ENCODE measurements at regions not wholly inside any gene's neighbourhood (a gene's known extent, or its start where the extent isn't known, plus 50 kb on each side); places are given as distances from the start of the nearest gene placed in this dataset.

DNA sequence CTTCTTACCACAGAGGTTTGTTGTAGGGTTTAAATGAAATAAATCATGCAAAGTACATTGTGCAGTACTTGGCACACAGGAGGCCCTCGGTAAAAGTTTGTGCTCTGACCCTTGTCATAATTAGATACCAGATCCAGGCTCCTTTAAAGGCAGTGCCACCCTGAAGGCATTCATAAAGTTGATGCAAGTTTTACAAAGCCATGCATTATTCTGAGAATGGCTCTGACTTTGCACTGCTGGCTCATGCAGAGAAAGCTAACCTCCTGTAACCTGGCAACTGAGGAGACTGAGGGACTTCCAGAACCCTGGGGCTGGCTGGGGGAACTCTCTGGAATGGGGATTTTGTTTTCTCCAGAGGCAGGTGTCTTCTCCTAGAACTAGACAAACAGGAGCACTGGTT lies 570.9 kb downstream of the CCSER2 start:
- no peak for DNase-seq (ENCODE audit: low read depth)
- H3K4me3 ChIP-seq (ENCODE audit: low read depth, low read length), result no peak overlapping the region

GRCh38 chr10:84900141-84900540 lies 571.8 kb downstream of the CCSER2 start:
- DNase-seq (ENCODE audit: low read depth), result no peak
- no peak overlapping the region for H3K4me3 ChIP-seq (ENCODE audit: low read depth, low read length)

- no peak for DNase-seq (ENCODE audit: low read depth)
- no peak overlapping the region for H3K4me3 ChIP-seq (ENCODE audit: low read depth, low read length)
These were observed 573.5 kb downstream of the CCSER2 start for GRCh38 chr10:84901885-84902284.

GRCh38 chr10:84902553-84902952 lies 574.2 kb downstream of the CCSER2 start:
- no peak overlapping the region for H3K4me3 ChIP-seq (ENCODE audit: low read depth, low read length)
- no peak for DNase-seq (ENCODE audit: low read depth)

- no peak for DNase-seq (ENCODE audit: low read depth)
- H3K4me3 ChIP-seq (ENCODE audit: low read depth, low read length), result no peak overlapping the region
These were observed 574.9 kb downstream of the CCSER2 start for GRCh38 chr10:84903320-84903719.

GRCh38 chr10:84907461-84908009 lies 579.1 kb downstream of the CCSER2 start:
- no peak overlapping the region for H3K4me3 ChIP-seq (ENCODE audit: low read depth, low read length)
- no peak for DNase-seq (ENCODE audit: low read depth)

GRCh38 chr10:84908491-84908890 lies 580.1 kb downstream of the CCSER2 start:
- no peak overlapping the region for H3K4me3 ChIP-seq (ENCODE audit: low read depth, low read length)
- DNase-seq (ENCODE audit: low read depth), result no peak

- H3K4me3 ChIP-seq (ENCODE audit: low read depth, low read length), result no peak overlapping the region
These were observed 593.3 kb downstream of the CCSER2 start for GRCh38 chr10:84921701-84922100.

DNA sequence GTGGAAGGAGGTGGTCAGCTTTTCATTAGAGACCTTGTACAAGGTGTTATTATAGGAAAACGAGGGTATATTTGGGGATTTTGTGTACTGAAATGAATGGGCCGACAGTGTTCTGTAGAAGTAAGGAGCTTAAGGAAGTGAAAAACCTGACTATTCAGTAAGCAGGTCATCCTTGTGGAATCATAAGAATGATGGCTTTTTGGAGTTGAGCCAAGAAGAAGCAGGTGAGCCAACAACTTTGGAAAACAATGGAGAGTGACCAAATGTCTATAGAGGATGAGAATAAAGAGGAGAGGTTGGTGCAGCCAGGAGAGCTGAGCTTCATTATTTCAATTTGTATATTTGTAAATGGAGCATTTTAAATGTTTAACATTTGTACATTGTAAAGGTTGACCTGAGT lies 595.7 kb downstream of the CCSER2 start:
- DNase-seq (ENCODE audit: low read depth), result no peak
- no peak overlapping the region for H3K4me3 ChIP-seq (ENCODE audit: low read depth, low read length)

More at GRCh38 chr10:84921701-84922100, 593.3 kb downstream of the CCSER2 start:
- no peak for DNase-seq (ENCODE audit: low read depth)

DNA sequence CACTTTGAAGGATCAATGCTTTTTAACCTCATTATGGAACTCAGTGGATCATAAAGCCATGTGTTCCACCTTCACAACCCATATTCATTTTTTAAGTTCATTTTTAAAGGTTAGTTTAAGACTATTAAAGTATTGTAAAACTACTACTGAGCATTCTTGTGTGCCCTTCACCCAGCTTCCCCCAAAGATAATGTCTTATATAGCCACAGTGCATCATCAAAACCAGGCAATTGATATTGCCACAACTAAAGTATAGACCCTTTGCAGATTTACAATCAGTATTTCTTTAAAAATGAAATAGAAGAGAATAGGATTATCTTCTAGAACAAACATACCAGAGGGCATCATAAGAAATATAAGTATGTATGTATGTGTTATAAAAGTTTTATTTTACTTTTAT lies 597.1 kb downstream of the CCSER2 start:
- no peak for DNase-seq (ENCODE audit: low read depth)
- no peak overlapping the region for H3K4me3 ChIP-seq (ENCODE audit: low read depth, low read length)

DNA sequence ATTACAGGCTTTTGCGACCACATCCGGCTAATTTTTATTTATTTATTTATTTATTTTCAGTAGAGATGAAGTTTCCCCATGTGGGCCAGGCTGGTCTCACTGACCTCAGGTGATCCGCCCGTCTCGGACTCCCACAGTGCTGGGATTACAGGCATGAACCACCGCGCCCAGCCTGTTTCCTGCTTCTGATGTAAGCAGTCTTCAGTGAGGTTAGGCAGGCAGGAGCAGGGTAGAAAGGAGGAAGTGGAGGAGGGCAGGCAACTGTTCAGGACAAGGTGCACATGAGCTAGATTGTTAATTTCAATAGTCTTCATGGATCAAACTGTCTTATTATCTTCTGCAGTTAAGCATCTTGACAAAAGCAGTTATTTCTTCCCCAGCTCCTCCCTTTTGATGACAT lies 605.0 kb downstream of the CCSER2 start:
- H3K4me3 ChIP-seq (ENCODE audit: low read depth, low read length), result no peak overlapping the region
- no peak for DNase-seq (ENCODE audit: low read depth)

- no peak overlapping the region for H3K4me3 ChIP-seq (ENCODE audit: low read depth, low read length)
- no peak for DNase-seq (ENCODE audit: low read depth)
These were observed 607.4 kb downstream of the CCSER2 start for GRCh38 chr10:84935772-84936171.

GRCh38 chr10:84938117-84938905 lies 609.9 kb downstream of the CCSER2 start:
- H3K4me3 ChIP-seq (ENCODE audit: low read depth, low read length), result no peak overlapping the region
- no peak for DNase-seq (ENCODE audit: low read depth)

DNA sequence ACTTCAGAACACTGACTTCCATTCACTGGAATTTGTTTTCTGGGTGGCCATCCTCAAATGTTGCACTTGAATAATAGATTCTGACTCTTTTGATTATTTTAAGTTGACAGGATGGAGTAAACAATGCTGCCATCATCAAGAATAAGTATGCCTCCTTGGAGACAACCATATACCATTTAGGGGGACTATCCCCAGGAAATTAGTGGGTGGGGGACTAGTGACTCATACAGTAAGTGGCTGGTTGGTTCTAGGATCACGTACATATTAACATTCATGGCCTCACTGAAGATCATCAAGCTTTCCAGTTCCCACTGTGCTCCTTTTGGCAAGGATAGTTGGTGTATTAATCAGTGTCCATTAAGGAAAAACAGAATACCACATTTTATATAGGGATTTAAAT lies 615.2 kb downstream of the CCSER2 start:
- H3K4me3 ChIP-seq (ENCODE audit: low read depth, low read length), result no peak overlapping the region
- no peak for DNase-seq (ENCODE audit: low read depth)

- H3K4me3 ChIP-seq (ENCODE audit: low read depth, low read length), result no peak overlapping the region
- DNase-seq (ENCODE audit: low read depth), result no peak
These were observed 615.8 kb downstream of the CCSER2 start for GRCh38 chr10:84944187-84944586.

GRCh38 chr10:84945791-84946190 lies 617.4 kb downstream of the CCSER2 start:
- no peak overlapping the region for H3K4me3 ChIP-seq (ENCODE audit: low read depth, low read length)
- no peak for DNase-seq (ENCODE audit: low read depth)

DNA sequence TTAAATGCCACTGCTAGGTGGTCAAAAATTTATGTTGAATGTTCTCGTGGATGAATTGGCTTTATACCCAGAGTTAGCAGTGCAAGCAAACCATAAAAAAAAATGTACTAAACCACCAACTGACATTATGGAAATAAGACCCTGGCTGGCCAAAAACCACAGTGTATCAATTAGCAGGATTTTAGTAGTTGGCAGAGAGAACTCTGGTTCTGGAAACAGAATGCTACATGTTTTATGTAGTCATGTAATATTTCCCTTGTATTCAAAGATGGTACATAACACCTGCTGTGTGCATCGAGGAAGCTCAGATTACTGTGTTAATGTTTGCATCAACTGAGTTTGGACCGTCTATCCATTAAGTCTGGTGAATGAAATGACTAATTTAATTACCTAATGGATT lies 618.5 kb downstream of the CCSER2 start:
- DNase-seq (ENCODE audit: low read depth), result no peak
- H3K4me3 ChIP-seq (ENCODE audit: low read depth, low read length), result no peak overlapping the region

GRCh38 chr10:84948644-84949043 lies 620.3 kb downstream of the CCSER2 start:
- no peak overlapping the region for H3K4me3 ChIP-seq (ENCODE audit: low read depth, low read length)
- no peak for DNase-seq (ENCODE audit: low read depth)

DNA sequence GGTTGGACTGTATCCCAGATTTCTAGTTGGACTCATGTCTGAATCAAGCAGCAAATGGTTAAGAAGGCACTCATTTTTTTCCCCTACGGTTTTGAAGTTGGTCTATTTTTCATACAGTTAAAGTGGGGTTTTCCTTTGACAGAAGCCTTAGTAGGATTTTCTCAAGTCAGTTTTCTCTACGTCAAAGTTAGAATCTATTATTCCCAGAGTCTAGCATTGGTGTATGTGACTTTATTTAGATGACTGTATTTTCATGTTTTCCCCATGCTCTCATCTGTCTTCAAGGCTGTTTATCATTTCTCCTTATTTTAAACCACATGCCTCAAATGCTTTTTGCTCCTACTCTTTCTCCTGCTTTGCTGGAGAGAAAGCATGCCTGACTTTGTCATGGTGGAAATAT lies 623.2 kb downstream of the CCSER2 start:
- no peak for DNase-seq (ENCODE audit: low read depth)
- no peak overlapping the region for H3K4me3 ChIP-seq (ENCODE audit: low read depth, low read length)

GRCh38 chr10:84957427-84957826 lies 629.0 kb downstream of the CCSER2 start:
- DNase-seq (ENCODE audit: low read depth), result no peak
- H3K4me3 ChIP-seq (ENCODE audit: low read depth, low read length), result no peak overlapping the region

- DNase-seq (ENCODE audit: low read depth), result no peak
These were observed 637.1 kb downstream of the CCSER2 start for GRCh38 chr10:84965468-84965867.

More at GRCh38 chr10:84965468-84965867, 637.1 kb downstream of the CCSER2 start:
- H3K4me3 ChIP-seq (ENCODE audit: low read depth, low read length), result no peak overlapping the region
